H1 (cell line): ENCODE measurements at regions not wholly inside any gene's neighbourhood (a gene's known extent, or its start where the extent isn't known, plus 50 kb on each side); places are given as distances from the start of the nearest gene placed in this dataset.
"Not testable (repeated sequence)": the region's sequence is repeated elsewhere in the genome, so short reads cannot be mapped to it uniquely, and the experiment has no call there.

Source experiments
- CTCF ChIA-PET: fragments of 300-600 bp; sonication (Branson Sonifier 250); formaldehyde crosslinking; loops from one replicate; lab custom pipeline; 2021; ENCODE audit not compliant: partially characterized antibody; lab: Charles Lee
- POLR2A ChIA-PET: fragments of 300-600 bp; sonication (Branson Sonifier 250); formaldehyde crosslinking; loops from one replicate; lab custom pipeline; 2021; ENCODE audit warnings: inconsistent platforms; ENCODE audit not compliant: partially characterized antibody; lab: Charles Lee
- DNase-seq, 2 experiments: peaks; one replicate each; pipeline versions ENCODE4 v3.0.0 to v3.0.0-alpha.2; 2010 to 2022; ENCODE audit warnings: low spot score in 2 of 2, low read depth in 1 of 2, mixed read lengths in 1 of 2
- FAIRE-seq: peaks from 2 replicates; lab custom pipeline; 2011; peaks lifted over from hg19 to GRCh38; lab: Jason Lieb, UNC
- H2AFZ ChIP-seq: 2 replicates; pipeline ENCODE4 v1.8.1; 2012; ENCODE audit warnings: low read length, inconsistent platforms
- H2AK5ac ChIP-seq: 2 replicates; pipeline ENCODE4 v1.6.1; 2013; ENCODE audit warnings: low read depth, low read length
- H2BK120ac ChIP-seq: replicated peaks from 2 replicates; pipeline ENCODE3; 2013; ENCODE audit warnings: low read depth, low read length, inconsistent platforms
- H2BK12ac ChIP-seq: 2 replicates; pipeline ENCODE4 v1.6.1; 2013; ENCODE audit warnings: low read depth, low read length
- H2BK15ac ChIP-seq: 2 replicates; pipeline ENCODE4 v1.6.1; 2013; ENCODE audit warnings: low read length
- H2BK20ac ChIP-seq: 2 replicates; pipeline ENCODE4 v1.6.1; 2013; ENCODE audit warnings: low read length
- H2BK5ac ChIP-seq: 2 replicates; pipeline ENCODE4 v1.6.1; 2013; ENCODE audit warnings: low read depth, low read length
- H3K14ac ChIP-seq: 2 replicates; pipeline ENCODE4 v1.6.1; 2013; ENCODE audit warnings: inconsistent platforms; ENCODE audit not compliant: insufficient read length
- H3K18ac ChIP-seq: 2 replicates; pipeline ENCODE4 v1.6.1; 2013; ENCODE audit warnings: low read length; ENCODE audit errors: extremely low read depth
- H3K23ac ChIP-seq: 2 replicates; pipeline ENCODE4 v1.6.1; 2013; ENCODE audit warnings: inconsistent platforms; ENCODE audit not compliant: insufficient read length
- H3K23me2 ChIP-seq: 2 replicates; pipeline ENCODE4 v1.6.1; 2013; ENCODE audit warnings: low read depth, low read length
- H3K27ac ChIP-seq: 2 replicates; pipeline ENCODE4 v1.6.1; 2011; ENCODE audit warnings: low read depth, low read length, inconsistent platforms
- H3K27me3 ChIP-seq, 4 experiments: replicated peaks in 1 of 4; 1 replicate in 1 of 4; 2 replicates in 3 of 4; pipeline versions ENCODE4 v1.6.1 to v1.8.1; 2011 to 2013; ENCODE audit warnings: low read length in 3 of 4, mild to moderate bottlenecking in 3 of 4, inconsistent platforms in 2 of 4, mixed read lengths in 2 of 4, moderate library complexity in 1 of 4; ENCODE audit not compliant: control insufficient read depth in 3 of 4, insufficient read depth in 3 of 4; ENCODE audit errors: extremely low read depth in 1 of 4
- H3K36me3 ChIP-seq, 4 experiments: 2 replicates each; pipeline versions ENCODE4 v1.6.1 to v1.8.1; 2011 to 2013; ENCODE audit warnings: mild to moderate bottlenecking in 4 of 4, low read length in 3 of 4, moderate library complexity in 2 of 4, control low read depth in 1 of 4, inconsistent platforms in 1 of 4; ENCODE audit not compliant: insufficient read depth in 4 of 4, control insufficient read depth in 2 of 4
- H3K4ac ChIP-seq: replicated peaks from 2 replicates; pipeline ENCODE3; 2013; ENCODE audit warnings: low read length, low read depth, mixed read lengths, inconsistent platforms; ENCODE audit not compliant: insufficient read length
- H3K4me1 ChIP-seq, 4 experiments: replicated peaks in 1 of 4; 1 replicate in 1 of 4; 2 replicates in 3 of 4; pipeline versions ENCODE4 v1.6.1 to v1.8.1; 2011 to 2013; ENCODE audit warnings: low read length in 3 of 4, inconsistent platforms in 2 of 4, mixed read lengths in 1 of 4; ENCODE audit not compliant: insufficient read depth in 4 of 4, control insufficient read depth in 3 of 4
- H3K4me2 ChIP-seq, 2 experiments: 2 replicates each; pipeline versions ENCODE4 v1.6.1 to v1.8.1; 2011 to 2013; ENCODE audit warnings: low read depth in 2 of 2, low read length in 2 of 2, control low read depth in 1 of 2, inconsistent platforms in 1 of 2, mild to moderate bottlenecking in 1 of 2; ENCODE audit not compliant: insufficient read depth in 1 of 2
- H3K4me3 ChIP-seq, 4 experiments: fragments of 200-600, 300-600 bp in 1 of 4; sonication (generic), shearing (Covaris generic), sonication (Bioruptor Twin) in 1 of 4; 2 replicates each; pipeline versions ENCODE4 v1.5.1 to v1.8.1; 2011 to 2016; ENCODE audit warnings: low read length in 4 of 4, low read depth in 3 of 4, control low read depth in 2 of 4, inconsistent platforms in 2 of 4, mild to moderate bottlenecking in 2 of 4, mixed read lengths in 1 of 4, moderate library complexity in 1 of 4; ENCODE audit not compliant: insufficient read depth in 2 of 4; ENCODE audit errors: extremely low read depth in 1 of 4
- H3K56ac ChIP-seq: replicated peaks from 2 replicates; pipeline ENCODE3; 2013; ENCODE audit warnings: low read depth, mild to moderate bottlenecking, mixed read lengths, low read length, inconsistent platforms; ENCODE audit not compliant: insufficient read length
- H3K79me1 ChIP-seq: 2 replicates; pipeline ENCODE4 v1.6.1; 2013; ENCODE audit warnings: low read depth, low read length, control low read depth
- H3K79me2 ChIP-seq, 2 experiments: 2 replicates each; pipeline versions ENCODE4 v1.6.1 to v1.8.1; 2012 to 2013; ENCODE audit warnings: low read length in 2 of 2, mild to moderate bottlenecking in 2 of 2, inconsistent platforms in 1 of 2; ENCODE audit not compliant: insufficient read depth in 2 of 2, control insufficient read depth in 1 of 2
- H3K9ac ChIP-seq, 4 experiments: replicated peaks in 1 of 4; 1 replicate in 1 of 4; 2 replicates in 3 of 4; pipeline versions ENCODE4 v1.6.1 to v1.8.1; 2011 to 2013; ENCODE audit warnings: low read depth in 3 of 4, low read length in 3 of 4, control low read depth in 2 of 4, mild to moderate bottlenecking in 2 of 4, moderate library complexity in 2 of 4, inconsistent platforms in 1 of 4; ENCODE audit errors: extremely low read depth in 1 of 4
- H3K9me3 ChIP-seq, 2 experiments: 2 replicates each; pipeline versions ENCODE4 v1.6.1 to v1.8.1; 2012 to 2013; ENCODE audit warnings: mild to moderate bottlenecking in 2 of 2, moderate library complexity in 2 of 2, control low read depth in 1 of 2, inconsistent platforms in 1 of 2, low read depth in 1 of 2, low read length in 1 of 2, mixed read lengths in 1 of 2; ENCODE audit not compliant: insufficient read depth in 2 of 2
- H4K20me1 ChIP-seq, 2 experiments: replicated peaks in 1 of 2; 2 replicates each; pipeline versions ENCODE3 to v1.8.1; 2011 to 2013; ENCODE audit warnings: inconsistent platforms in 2 of 2, low read length in 2 of 2, mild to moderate bottlenecking in 1 of 2; ENCODE audit not compliant: insufficient read depth in 2 of 2, control insufficient read depth in 1 of 2
- H4K5ac ChIP-seq: 2 replicates; pipeline ENCODE4 v1.6.1; 2013; ENCODE audit warnings: low read length, low read depth, mixed read lengths, inconsistent platforms; ENCODE audit not compliant: insufficient read length
- H4K8ac ChIP-seq: 2 replicates; pipeline ENCODE4 v1.8.0; 2013; ENCODE audit warnings: mild to moderate bottlenecking, moderate library complexity, low read length, inconsistent platforms; ENCODE audit not compliant: insufficient read depth; ENCODE audit errors: extremely low read depth
- H4K91ac ChIP-seq: replicated peaks from 2 replicates; pipeline ENCODE3; 2013; ENCODE audit warnings: low read length, mixed read lengths, inconsistent platforms; ENCODE audit not compliant: insufficient read length
- WGBS, 2 experiments: shearing (Covaris generic) in 1 of 2; methylation state at CpG; one replicate each; pipeline versions ENCODE4 v1.1.6 to v1.1.7; 2013 to 2015; ENCODE audit warnings: low lambda C conversion rate in 2 of 2, mixed read lengths in 2 of 2, inconsistent platforms in 1 of 2, low coverage in 1 of 2, missing lambda C conversion rate in 1 of 2; ENCODE audit not compliant: insufficient replicate concordance in 2 of 2, insufficient coverage in 1 of 2, insufficient read length in 1 of 2; ENCODE audit errors: extremely low coverage in 1 of 2, missing lambda C conversion rate in 1 of 2; 5-methylcytosine and 5-hydroxymethylcytosine counted together

DNA sequence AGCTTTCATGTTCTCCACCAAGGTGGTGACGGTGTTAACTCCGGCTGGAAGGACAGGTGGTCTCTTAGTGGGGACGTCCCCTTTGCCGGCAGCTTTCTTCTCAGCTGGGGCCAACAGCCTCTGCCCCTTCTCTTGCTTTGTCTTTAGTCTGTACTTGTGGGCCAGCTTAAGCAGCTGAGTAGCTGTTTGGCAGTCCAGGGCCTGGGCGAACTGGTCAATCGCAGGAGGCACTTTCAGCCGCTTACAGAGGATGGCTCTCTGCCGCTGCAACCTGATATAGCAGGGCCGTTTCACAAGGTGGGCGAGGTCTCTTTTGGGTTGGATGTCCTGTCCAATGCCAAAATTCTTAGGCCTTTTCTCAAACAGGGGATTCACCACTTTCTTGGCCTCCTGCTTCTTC lies 210.3 kb downstream of the TRIML1 start:
- H4K91ac ChIP-seq, H3K27me3 ChIP-seq, H2BK20ac ChIP-seq, H4K20me1 ChIP-seq, H3K79me1 ChIP-seq, H2BK12ac ChIP-seq, H3K14ac ChIP-seq, H3K79me2 ChIP-seq, H3K9ac ChIP-seq, H3K36me3 ChIP-seq, H4K8ac ChIP-seq, H2BK5ac ChIP-seq, H2BK15ac ChIP-seq, POLR2A ChIA-PET, FAIRE-seq, H3K56ac ChIP-seq, H3K18ac ChIP-seq, H3K23me2 ChIP-seq, H3K27ac ChIP-seq, H3K4me1 ChIP-seq, DNase-seq, H3K9me3 ChIP-seq, H3K23ac ChIP-seq, H3K4ac ChIP-seq, H3K4me3 ChIP-seq, H3K4me2 ChIP-seq, H2BK120ac ChIP-seq, H2AK5ac ChIP-seq, CTCF ChIA-PET, H4K5ac ChIP-seq: not testable (repeated sequence)
- H2AFZ ChIP-seq = 0 out of 2 replicates have a peak overlapping the region, but pooled peaks have one; percentile 62
- WGBS, 2 experiments = 95% methylated on average over 10 of the region's 10 CpGs; no CpG with 5 or more reads in 1 of the 2 experiments
